Mesendoderm (in vitro differentiated cells): ENCODE measurements at regions not wholly inside any gene's neighbourhood (a gene's known extent, or its start where the extent isn't known, plus 50 kb on each side); places are given as distances from the start of the nearest gene placed in this dataset.

Experiments used
- DNase-seq: peaks from one replicate; pipeline ENCODE4 v3.0.0; 2013
- H2AK5ac ChIP-seq: 2 replicates; pipeline ENCODE4 v1.6.1; 2013; ENCODE audit warnings: low read length, inconsistent platforms
- H2BK120ac ChIP-seq: 2 replicates; pipeline ENCODE4 v1.6.1; 2013; ENCODE audit warnings: low read depth, mild to moderate bottlenecking, low read length, moderate library complexity, mixed read lengths
- H2BK15ac ChIP-seq: replicated peaks from 2 replicates; pipeline ENCODE4 v1.6.1; 2013; ENCODE audit warnings: low read depth, mild to moderate bottlenecking, moderate library complexity
- H2BK5ac ChIP-seq: 2 replicates; pipeline ENCODE4 v1.6.1; 2013; ENCODE audit warnings: low read length, inconsistent platforms
- H3K18ac ChIP-seq: 2 replicates; pipeline ENCODE4 v1.6.1; 2013; ENCODE audit warnings: mild to moderate bottlenecking, low read length, mixed read lengths
- H3K23ac ChIP-seq: one replicate; pipeline ENCODE4 v1.6.1; 2013; ENCODE audit warnings: low read length
- H3K27ac ChIP-seq: 2 replicates; pipeline ENCODE4 v1.5.1; 2013; ENCODE audit warnings: low read depth, mild to moderate bottlenecking, inconsistent platforms, low read length, moderate library complexity
- H3K27me3 ChIP-seq: 2 replicates; pipeline ENCODE4 v1.6.1; 2013; ENCODE audit warnings: low read length, control low read depth, mild to moderate bottlenecking, inconsistent platforms; ENCODE audit not compliant: insufficient read depth, poor library complexity
- H3K36me3 ChIP-seq: 2 replicates; pipeline ENCODE4 v1.6.1; 2013; ENCODE audit warnings: low read length, inconsistent platforms; ENCODE audit not compliant: control insufficient read depth, insufficient read depth
- H3K4ac ChIP-seq: one replicate; pipeline ENCODE4 v1.6.1; 2013; ENCODE audit warnings: low read depth, mild to moderate bottlenecking, low read length, moderate library complexity
- H3K4me1 ChIP-seq: 2 replicates; pipeline ENCODE4 v1.6.1; 2013; ENCODE audit warnings: low read depth, low read length, inconsistent platforms; ENCODE audit not compliant: control insufficient read depth
- H3K4me2 ChIP-seq: 2 replicates; pipeline ENCODE4 v1.6.1; 2013; ENCODE audit warnings: low read length
- H3K4me3 ChIP-seq: 2 replicates; pipeline ENCODE4 v1.5.1; 2013; ENCODE audit warnings: mild to moderate bottlenecking, low read length
- H3K56ac ChIP-seq: one replicate; pipeline ENCODE4 v1.6.1; 2013; ENCODE audit warnings: low read length
- H3K79me1 ChIP-seq: 2 replicates; pipeline ENCODE4 v1.6.1; 2013; ENCODE audit warnings: low read length, inconsistent platforms
- H3K79me2 ChIP-seq: 2 replicates; pipeline ENCODE4 v1.6.1; 2013; ENCODE audit warnings: mild to moderate bottlenecking, low read length; ENCODE audit not compliant: control insufficient read depth, insufficient read depth
- H3K9ac ChIP-seq: 2 replicates; pipeline ENCODE4 v1.6.1; 2013; ENCODE audit warnings: low read length, inconsistent platforms
- H4K5ac ChIP-seq: one replicate; pipeline ENCODE4 v1.6.1; 2013; ENCODE audit warnings: low read length
- H4K8ac ChIP-seq: one replicate; pipeline ENCODE4 v1.6.1; 2013; ENCODE audit warnings: low read depth, mild to moderate bottlenecking, control low read depth, low read length, moderate library complexity
- WGBS: extraction: QIAGEN DNeasy Blood & Tissue Kit; methylation state at CpG from one replicate; pipeline ENCODE4 v1.1.7; 2013; ENCODE audit warnings: low lambda C conversion rate, missing lambda C conversion rate; ENCODE audit not compliant: insufficient coverage; ENCODE audit errors: extremely low coverage; 5-methylcytosine and 5-hydroxymethylcytosine counted together

GRCh38 chr2:38168710-38169480, 92.9 kb upstream of the CYP1B1 start:
- H3K4me3 ChIP-seq: no peak overlapping the region
- H2AK5ac ChIP-seq: no peak overlapping the region
- DNase-seq: no peak
- H3K9ac ChIP-seq: no peak overlapping the region
- no peaks in the 10 kb centered on the region for H3K27me3 ChIP-seq
- no peak overlapping the region for H3K23ac ChIP-seq
- no peak overlapping the region for H4K8ac ChIP-seq
- H3K4me1 ChIP-seq: no peaks in the 10 kb centered on the region
- no peaks in the 10 kb centered on the region for H3K79me1 ChIP-seq
- no peak overlapping the region for H3K27ac ChIP-seq
- no peak overlapping the region for H2BK120ac ChIP-seq
- WGBS: no CpG with 5 or more reads among the region's 5 CpGs
- H3K4me2 ChIP-seq: no peak overlapping the region
- H3K18ac ChIP-seq: no peak overlapping the region
- no peak overlapping the region for H3K56ac ChIP-seq
- no peak overlapping the region for H2BK15ac ChIP-seq
- H3K36me3 ChIP-seq: no peaks in the 10 kb centered on the region
- no peaks in the 10 kb centered on the region for H3K79me2 ChIP-seq
- H2BK5ac ChIP-seq: no peak overlapping the region
- no peak overlapping the region for H3K4ac ChIP-seq
- H4K5ac ChIP-seq: no peak overlapping the region

GRCh38 chr2:38167968-38168350, 92.0 kb upstream of the CYP1B1 start:
- Histone ChIP-seq H3K79me2 (no peaks in the 10 kb centered on the region), H3K27me3 (no peaks in the 10 kb centered on the region), H2BK15ac (no peak overlapping the region), H3K23ac (no peak overlapping the region), H3K56ac (no peak overlapping the region), H3K4me2 (no peak overlapping the region), H3K4me1 (no peaks in the 10 kb centered on the region), H3K9ac (no peak overlapping the region), H3K27ac (no peak overlapping the region), H4K8ac (no peak overlapping the region), H3K36me3 (no peaks in the 10 kb centered on the region), H3K4ac (no peak overlapping the region), H3K18ac (no peak overlapping the region), H2BK120ac (no peak overlapping the region), H2BK5ac (no peak overlapping the region), H3K4me3 (no peak overlapping the region), H4K5ac (no peak overlapping the region), H3K79me1 (no peaks in the 10 kb centered on the region), H2AK5ac (no peak overlapping the region)
- no CpG with 5 or more reads among the region's 2 CpGs for whole genome bisulfite sequencing
- DNase-seq: no peak

GRCh38 chr2:38165698-38166097, 89.7 kb upstream of the CYP1B1 start:
- Histone ChIP-seq H4K8ac (no peak overlapping the region), H3K27ac (no peak overlapping the region), H3K4me1 (no peaks in the 10 kb centered on the region), H2BK120ac (no peak overlapping the region), H2BK5ac (no peak overlapping the region), H3K36me3 (no peaks in the 10 kb centered on the region), H3K79me2 (no peaks in the 10 kb centered on the region), H3K4me3 (no peak overlapping the region), H3K9ac (no peak overlapping the region), H3K23ac (no peak overlapping the region), H3K18ac (no peak overlapping the region), H3K27me3 (no peaks in the 10 kb centered on the region), H3K4ac (no peak overlapping the region), H3K79me1 (no peaks in the 10 kb centered on the region), H2AK5ac (no peak overlapping the region), H2BK15ac (no peak overlapping the region), H4K5ac (no peak overlapping the region), H3K56ac (no peak overlapping the region), H3K4me2 (no peak overlapping the region)
- DNase-seq: no peak
- no CpG with 5 or more reads among the region's 2 CpGs for WGBS

- H3K4me3 ChIP-seq: no peak overlapping the region
Observed at GRCh38 chr2:38164881-38165280, 88.9 kb upstream of the CYP1B1 start.

DNA sequence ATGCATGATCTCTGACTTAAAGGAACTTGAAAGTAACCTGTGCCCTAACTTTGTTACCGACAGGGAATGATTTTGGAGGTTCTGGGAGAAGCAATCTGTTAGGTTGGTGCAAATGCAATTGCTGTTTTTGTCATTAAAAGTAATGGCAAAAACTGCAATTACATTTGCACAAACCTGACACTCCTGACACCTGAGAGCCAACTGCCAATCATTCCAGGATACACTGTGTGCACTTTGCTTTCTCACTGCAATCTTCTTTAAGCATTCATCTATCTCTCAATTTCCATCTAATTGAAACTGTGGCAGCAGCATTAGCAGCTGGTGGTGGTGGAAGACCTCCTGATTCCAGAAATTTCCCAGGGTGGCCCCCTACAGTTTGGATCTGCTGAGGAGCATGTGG, 87.6 kb upstream of the CYP1B1 start:
- no peak overlapping the region for H3K56ac ChIP-seq

More at GRCh38 chr2:38164881-38165280, 88.9 kb upstream of the CYP1B1 start:
- no peak overlapping the region for H2BK5ac ChIP-seq
- no peaks in the 10 kb centered on the region for H3K27me3 ChIP-seq
- H3K27ac ChIP-seq: no peak overlapping the region
- no peak for DNase-seq
- H3K79me1 ChIP-seq: no peaks in the 10 kb centered on the region
- no peaks in the 10 kb centered on the region for H3K79me2 ChIP-seq
- no peak overlapping the region for H2AK5ac ChIP-seq
- no CpG with 5 or more reads among the region's 4 CpGs for WGBS
- no peak overlapping the region for H4K5ac ChIP-seq
- no peak overlapping the region for H3K4me2 ChIP-seq
- H3K23ac ChIP-seq: no peak overlapping the region
- H2BK120ac ChIP-seq: no peak overlapping the region
- no peak overlapping the region for H2BK15ac ChIP-seq
- H3K56ac ChIP-seq: no peak overlapping the region
- no peak overlapping the region for H3K4ac ChIP-seq
- H3K18ac ChIP-seq: no peak overlapping the region
- H3K4me1 ChIP-seq: no peaks in the 10 kb centered on the region
- H3K36me3 ChIP-seq: no peaks in the 10 kb centered on the region
- no peak overlapping the region for H3K9ac ChIP-seq
- H4K8ac ChIP-seq: no peak overlapping the region

GRCh38 chr2:38163006-38163405, 87.1 kb upstream of the CYP1B1 start:
- Histone ChIP-seq H3K4me1 (no peaks in the 10 kb centered on the region), H3K27me3 (no peaks in the 10 kb centered on the region), H2BK15ac (no peak overlapping the region), H3K27ac (no peak overlapping the region), H3K4me2 (no peak overlapping the region), H2BK120ac (no peak overlapping the region), H2BK5ac (no peak overlapping the region), H4K5ac (no peak overlapping the region), H3K4ac (no peak overlapping the region), H3K23ac (no peak overlapping the region), H4K8ac (no peak overlapping the region), H3K9ac (no peak overlapping the region), H2AK5ac (no peak overlapping the region), H3K56ac (no peak overlapping the region), H3K79me1 (no peaks in the 10 kb centered on the region), H3K79me2 (no peaks in the 10 kb centered on the region), H3K18ac (no peak overlapping the region), H3K36me3 (no peaks in the 10 kb centered on the region), H3K4me3 (no peak overlapping the region)
- DNase-seq: no peak
- no CpG with 5 or more reads among the region's 3 CpGs for WGBS

More for the DNA sequence above, 87.6 kb upstream of the CYP1B1 start:
- H3K18ac ChIP-seq: no peak overlapping the region
- no peak overlapping the region for H4K5ac ChIP-seq
- H3K23ac ChIP-seq: no peak overlapping the region
- WGBS: no CpG with 5 or more reads among the region's 1 CpG
- H2AK5ac ChIP-seq: no peak overlapping the region
- H3K4me2 ChIP-seq: no peak overlapping the region
- no peaks in the 10 kb centered on the region for H3K79me2 ChIP-seq
- no peak overlapping the region for H2BK15ac ChIP-seq
- no peaks in the 10 kb centered on the region for H3K4me1 ChIP-seq
- H4K8ac ChIP-seq: no peak overlapping the region
- H3K4ac ChIP-seq: no peak overlapping the region
- H3K27ac ChIP-seq: no peak overlapping the region
- no peak overlapping the region for H2BK120ac ChIP-seq
- H3K79me1 ChIP-seq: no peaks in the 10 kb centered on the region
- no peak for DNase-seq
- H3K36me3 ChIP-seq: no peaks in the 10 kb centered on the region
- no peaks in the 10 kb centered on the region for H3K27me3 ChIP-seq
- no peak overlapping the region for H2BK5ac ChIP-seq
- H3K9ac ChIP-seq: no peak overlapping the region
- no peak overlapping the region for H3K4me3 ChIP-seq
